GM19455 (cell line): ENCODE measurements at regions not wholly inside any gene's neighbourhood (a gene's known extent, or its start where the extent isn't known, plus 50 kb on each side); places are given as distances from the start of the nearest gene placed in this dataset.
"Not testable (repeated sequence)": the region's sequence is repeated elsewhere in the genome, so short reads cannot be mapped to it uniquely, and the experiment has no call there.

ENCODE experiments used
- ATAC-seq: cut with Tn5 transposase; IDR thresholded peaks from one replicate; pipeline ENCODE4 v1.9.1; 2021; ENCODE audit not compliant: unreplicated experiment

DNA sequence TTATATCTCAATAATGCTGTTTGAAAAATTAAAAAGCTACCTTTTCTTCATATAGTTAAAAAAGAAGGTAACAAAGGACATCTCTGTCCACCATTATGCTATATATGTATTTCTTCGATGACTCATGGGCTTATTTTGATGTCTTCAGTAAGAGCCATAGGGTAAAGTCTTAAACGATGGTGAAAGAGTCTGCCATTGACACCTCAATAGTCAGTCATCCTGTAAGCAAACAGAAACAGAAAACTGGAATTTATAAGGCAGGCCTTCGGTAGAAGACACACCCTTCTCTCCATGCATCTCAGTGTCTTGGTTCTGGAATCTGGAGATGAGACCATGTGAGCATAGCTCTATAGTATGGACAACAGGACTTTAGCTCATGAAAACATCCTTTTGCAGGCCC lies 87.0 kb upstream of the ZNF462 start:
- ATAC-seq, result no peak

- ATAC-seq, result no peak
Observed at GRCh38 chr9:106779796-106780195, 83.2 kb upstream of the ZNF462 start.

GRCh38 chr9:106783121-106783520 lies 79.8 kb upstream of the ZNF462 start:
- no peak for ATAC-seq

DNA sequence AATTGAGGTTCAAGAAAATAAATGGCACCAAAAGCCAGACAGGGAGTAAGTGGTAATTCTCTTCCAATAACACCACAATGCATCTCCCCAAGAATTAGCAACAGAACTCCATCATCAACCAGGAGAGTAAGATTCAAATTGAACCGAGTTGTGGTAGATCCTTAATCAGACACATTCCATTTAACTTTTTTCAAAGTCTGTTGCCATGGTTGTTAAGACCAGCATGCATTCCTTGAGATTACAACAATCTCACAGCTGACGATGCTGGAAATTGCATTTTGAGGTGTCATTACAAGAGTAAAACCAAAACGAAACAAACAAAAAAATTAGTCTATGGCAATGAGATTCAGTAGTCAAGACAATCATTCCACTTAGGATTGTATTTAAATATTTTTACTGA lies 78.9 kb upstream of the ZNF462 start:
- no peak for ATAC-seq

DNA sequence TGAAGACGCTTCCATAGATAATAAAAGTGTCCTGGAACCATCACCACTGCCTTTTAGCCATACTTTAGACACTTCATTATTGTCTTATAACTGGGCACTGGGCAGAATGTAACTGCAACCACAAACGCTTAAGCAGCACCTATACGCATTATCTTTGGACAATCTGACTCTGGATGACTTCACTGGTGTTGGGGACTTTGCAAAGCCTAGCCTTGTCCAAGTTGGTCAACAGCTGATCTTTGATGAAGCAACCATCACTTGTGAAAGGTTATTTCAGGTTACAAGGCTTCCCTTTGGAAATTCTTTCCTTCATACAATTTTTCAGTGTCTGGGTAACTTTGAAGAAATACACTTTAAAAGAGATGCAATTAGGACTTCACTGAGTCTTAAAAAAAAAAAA lies 77.8 kb upstream of the ZNF462 start:
- ATAC-seq, result no peak

DNA sequence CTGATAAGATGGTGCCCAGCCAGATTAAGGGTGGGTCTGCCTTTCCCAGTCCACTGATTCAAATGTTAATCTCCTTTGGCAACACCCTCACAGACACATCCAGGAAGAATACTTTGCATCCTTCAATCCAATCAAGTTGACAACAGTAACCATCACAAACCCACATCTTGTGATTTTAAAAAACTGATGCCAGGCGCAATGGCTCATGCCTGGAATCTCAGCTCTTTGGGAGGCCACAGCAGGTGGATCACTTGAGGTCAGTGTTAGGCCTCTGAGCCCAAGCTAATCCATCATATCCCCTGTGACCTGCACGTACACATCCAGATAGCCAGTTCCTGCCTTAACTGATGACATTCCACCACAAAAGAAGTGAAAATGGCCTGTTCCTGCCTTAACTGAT lies 74.9 kb upstream of the ZNF462 start:
- ATAC-seq, result not testable (repeated sequence)

- ATAC-seq, result no peak
Observed at GRCh38 chr9:106795031-106795430, 67.9 kb upstream of the ZNF462 start.

GRCh38 chr9:106796771-106797170 lies 66.2 kb upstream of the ZNF462 start:
- ATAC-seq, result no peak

DNA sequence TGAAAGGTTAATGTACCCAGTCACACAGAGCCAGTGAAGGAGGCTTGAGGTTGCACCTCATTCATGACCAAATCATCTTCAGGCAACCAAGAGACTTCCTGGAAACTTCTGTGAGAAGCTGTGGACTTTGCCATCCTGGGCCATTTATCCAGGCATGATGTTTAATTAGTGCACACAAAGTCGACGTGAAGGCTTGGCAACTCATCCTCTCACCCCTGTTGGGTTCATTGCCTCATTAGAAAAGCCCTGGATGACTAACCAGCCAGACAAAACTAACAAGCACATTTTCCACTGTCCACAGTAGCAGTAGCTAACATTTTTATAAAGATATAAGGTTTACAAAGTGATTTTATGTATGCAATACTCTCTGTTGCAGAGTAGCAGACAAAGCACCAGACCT lies 65.7 kb upstream of the ZNF462 start:
- ATAC-seq, result no peak

DNA sequence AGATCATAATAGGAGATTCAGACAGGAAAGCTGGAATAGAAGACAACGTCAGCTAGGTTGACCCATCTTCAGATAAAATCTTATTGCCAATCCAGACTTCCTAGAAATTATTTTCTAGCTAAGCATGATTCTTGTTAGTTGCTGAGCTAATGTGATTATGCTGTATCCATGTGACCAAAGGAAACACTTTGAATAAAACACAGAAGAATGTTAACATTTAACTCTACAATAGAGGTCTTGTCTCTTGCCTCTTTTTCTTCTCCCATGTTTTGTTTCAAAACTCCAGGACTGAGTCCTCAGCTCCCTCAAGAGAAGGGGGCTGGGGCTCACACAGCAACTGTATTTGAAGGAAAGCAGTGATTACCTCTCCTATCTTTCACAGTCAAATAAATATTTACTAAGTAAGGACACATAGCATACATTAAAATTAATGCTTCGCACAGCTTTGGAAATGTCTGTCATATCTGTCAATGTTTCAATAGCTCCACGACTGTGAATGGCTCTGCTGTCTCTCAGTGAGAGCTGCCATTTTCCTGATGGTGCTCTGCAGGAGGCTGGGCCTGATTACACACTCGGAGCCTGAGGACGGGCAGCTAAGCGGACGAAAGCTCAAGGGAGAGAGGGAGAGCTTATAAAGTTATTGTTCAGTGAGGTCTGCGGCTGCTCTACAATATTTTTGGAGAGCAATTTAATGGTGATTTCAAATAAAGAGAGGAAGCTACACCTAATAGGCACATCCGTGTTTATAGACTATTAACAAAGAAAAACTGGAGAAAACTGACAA lies 64.8 kb upstream of the ZNF462 start:
- ATAC-seq, result no peak

DNA sequence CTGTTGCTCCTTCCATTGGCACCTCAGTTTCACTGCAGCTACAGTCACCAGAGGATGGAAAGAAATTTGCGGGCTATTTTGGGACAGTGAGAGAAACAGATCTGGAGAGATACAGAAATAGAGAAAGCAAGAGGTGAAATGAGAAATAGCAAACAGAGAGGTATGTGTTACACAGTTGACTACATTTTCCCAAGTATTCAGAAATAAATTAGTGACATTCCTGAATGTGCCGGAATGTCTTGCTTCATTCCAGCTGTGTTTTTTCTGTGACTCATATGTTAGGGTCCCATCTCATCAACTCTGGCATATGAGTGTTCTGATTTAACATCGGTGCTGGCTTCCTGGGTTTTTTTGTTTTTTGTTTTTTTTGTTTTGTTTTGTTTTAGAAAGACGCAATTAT lies 63.8 kb upstream of the ZNF462 start:
- no peak for ATAC-seq

GRCh38 chr9:106800701-106801270 lies 62.2 kb upstream of the ZNF462 start:
- no peak for ATAC-seq

DNA sequence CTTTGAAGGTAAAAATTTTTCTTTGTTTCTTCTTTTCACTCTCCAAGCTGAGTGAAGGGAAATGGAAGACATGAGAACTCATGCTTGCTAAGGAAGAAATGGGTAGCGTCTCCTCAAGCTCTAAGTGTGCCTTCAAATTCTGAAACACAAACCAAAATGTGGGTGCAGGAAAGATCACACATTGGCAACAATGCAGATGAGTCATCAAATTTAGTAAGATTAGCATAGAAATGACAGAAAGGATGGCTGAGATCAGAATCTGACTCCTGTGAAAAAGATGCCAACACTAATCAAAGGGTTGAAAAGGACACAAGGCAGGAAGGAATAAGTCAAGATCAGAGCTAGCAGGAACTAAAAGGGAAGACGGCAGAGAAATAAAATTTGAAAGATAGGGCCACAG lies 61.1 kb upstream of the ZNF462 start:
- no peak for ATAC-seq
